Stimulated activated CD4-positive, alpha-beta T cell treated with anti-CD3 and anti-CD28 coated beads, Interleukin-4, amount 100 ng/mL, for 24 hours (primary cell): ENCODE measurements at regions not wholly inside any gene's neighbourhood (a gene's known extent, or its start where the extent isn't known, plus 50 kb on each side); places are given as distances from the start of the nearest gene placed in this dataset.

Source experiments
- DNase-seq: peaks from one replicate; pipeline ENCODE4 v3.0.0-alpha.2; 2020

DNA sequence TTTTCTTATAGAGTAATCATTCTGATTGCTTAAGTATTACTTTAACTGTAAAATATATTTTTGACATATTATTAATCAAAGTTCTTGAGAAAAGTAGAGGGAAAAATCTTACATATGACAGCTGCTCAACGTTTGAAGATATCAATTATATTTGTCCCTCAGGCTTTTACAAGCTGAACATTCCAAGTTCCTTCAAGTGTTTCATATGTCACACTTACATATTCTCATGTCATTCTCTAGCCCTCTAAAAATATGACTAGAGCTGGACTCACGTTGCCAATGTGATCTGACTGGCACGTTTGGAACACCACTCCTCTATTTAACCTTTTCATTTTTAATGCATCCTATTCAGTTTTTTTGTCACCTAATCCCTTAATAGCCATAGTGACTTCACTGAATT is 492.9 kb downstream of the PCDH18 start:
- DNase-seq, result no peak

DNA sequence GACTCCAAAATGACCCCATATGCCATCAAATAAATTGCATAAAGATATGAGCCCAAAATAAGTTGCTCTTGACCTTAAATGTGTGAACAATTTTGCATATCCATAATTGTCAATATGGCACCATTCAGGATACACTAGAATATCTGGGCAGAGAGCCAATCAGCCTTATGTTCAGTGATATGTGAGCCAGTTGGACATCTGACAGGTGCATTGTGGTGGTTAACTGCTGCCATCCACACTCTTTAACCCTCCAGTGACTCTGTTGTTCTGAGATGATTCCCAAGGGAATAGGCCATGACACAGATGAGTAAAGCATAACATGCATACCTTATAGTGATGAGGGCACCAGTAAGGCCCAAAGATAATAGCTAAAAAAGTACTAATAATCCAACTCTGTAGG is 500.1 kb downstream of the PCDH18 start:
- no peak for DNase-seq

DNA sequence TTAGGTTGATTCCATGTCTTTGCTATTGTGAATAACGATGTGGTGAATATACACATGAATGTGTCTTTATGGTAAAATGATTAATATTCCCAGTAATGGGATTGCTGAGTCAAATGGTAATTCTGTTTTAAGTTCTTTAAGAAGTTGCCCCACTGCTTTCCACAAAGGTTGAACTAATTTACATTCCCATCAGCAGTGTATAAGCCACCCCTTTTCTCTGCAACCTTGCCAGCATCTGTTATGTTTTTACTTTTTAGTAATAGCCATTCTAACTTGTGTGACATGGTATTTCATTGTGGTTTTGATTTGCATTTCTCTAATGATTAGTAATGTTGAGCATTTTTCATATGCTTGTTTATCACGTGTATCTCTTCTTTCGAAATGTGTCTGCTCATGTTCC is 503.3 kb downstream of the PCDH18 start:
- no peak for DNase-seq

DNA sequence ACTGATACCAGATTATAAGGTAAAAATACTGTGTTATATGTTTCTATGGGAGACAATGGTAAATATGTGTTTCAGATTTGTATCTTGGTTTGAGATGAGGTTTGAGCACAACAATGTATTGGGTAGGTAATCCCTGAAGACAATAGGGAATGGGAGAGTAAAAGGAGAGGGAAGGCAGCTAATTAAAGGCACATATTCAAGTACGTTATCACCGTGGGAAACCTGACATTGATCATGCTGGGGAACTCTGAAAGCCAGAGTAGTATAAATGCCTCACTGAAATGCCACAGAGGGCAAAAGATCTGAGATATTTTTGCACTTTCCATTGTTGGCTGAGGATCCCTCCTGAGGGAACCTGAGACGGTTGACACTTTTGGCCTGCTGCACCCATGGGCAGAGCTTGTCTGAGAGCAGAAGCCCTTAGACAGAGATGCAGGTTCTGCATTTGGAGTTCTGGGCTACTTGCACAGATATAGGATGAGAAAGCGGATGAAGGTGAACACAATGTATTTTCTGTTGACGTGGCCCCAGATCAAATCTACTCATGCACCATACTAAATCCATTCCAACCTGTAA is 506.7 kb downstream of the PCDH18 start:
- DNase-seq, result no peak

DNA sequence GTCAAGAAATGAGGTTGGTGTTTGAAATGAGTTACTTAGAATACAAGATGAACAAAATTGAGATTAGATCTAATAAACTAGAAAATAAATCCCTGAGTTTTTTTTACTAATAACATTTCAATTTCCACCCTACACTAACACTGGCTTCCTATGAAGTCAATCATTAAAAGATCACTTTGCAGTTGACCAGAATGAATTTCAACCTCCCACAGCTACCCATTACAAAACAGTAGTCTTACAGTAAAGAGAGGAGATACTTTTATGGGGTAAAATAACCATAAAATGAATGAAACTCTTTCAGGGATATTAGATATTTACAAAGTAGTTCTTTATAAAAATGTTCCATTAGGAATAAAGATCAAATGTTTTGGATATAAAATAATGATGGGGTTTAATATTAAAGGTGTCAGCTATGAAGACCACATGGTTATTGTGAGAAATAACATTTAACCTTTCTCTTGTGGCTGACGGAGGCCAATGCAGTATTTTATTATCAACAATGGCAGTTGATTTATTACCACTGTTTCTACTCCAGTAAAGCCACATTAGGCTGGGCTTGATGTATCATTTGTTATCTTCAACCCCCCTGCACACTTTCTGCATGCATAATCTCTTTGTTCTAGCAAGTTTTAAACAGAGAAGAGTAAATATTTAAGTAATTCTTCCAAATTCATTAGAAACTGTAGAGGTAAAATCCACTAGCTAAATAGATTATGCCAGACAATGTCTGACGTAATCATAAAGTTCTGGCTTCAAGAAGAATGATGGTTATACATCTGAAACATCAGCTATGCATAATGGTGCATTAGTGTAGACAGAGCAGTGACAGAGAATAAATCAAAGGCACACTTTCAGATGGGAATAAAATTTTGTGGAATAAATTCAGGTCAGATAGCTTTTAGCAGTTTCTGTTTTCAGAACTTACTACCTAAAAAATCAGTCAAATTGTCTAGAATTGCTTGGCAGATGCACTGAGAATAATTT is 516.6 kb downstream of the PCDH18 start:
- no peak for DNase-seq

DNA sequence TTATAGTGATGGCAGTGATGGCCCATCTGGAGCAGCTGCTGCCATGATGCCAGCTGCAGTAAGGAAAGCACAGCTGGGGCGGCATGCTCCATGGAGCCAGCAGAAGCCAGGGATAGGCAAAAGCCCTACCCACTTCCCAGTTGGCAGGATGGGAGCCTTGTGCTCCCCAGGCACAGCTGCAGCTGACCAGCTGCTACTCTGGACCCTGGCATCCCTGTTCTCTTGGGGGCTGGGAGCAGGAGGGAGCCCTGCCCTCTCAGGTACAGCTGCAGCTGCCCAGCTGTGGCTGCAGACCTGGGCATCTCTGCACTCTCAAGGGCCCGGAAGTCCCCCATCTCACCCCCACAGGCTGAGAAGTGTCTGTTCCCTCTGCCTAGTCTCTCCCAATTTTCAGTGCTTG is 531.9 kb downstream of the PCDH18 start:
- DNase-seq, result no peak

DNA sequence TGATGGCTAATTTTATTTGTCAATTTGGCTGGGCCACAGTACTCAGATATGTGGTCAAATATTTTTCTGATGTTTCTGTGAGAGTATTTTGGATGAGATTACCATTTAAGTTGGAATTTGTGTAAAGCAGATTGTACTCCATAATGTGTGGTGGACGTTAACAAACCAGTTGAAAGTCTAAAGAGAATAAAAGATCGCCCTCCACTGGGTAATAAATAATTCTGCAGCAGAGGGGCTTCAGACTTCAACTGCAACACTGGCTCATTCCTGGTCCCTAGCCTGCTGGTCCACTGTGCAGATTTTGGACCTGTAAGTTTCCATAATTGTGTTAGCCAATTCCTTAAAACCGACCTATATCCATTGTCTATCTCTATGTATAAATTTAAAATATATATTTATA is 540.3 kb downstream of the PCDH18 start:
- no peak for DNase-seq

DNA sequence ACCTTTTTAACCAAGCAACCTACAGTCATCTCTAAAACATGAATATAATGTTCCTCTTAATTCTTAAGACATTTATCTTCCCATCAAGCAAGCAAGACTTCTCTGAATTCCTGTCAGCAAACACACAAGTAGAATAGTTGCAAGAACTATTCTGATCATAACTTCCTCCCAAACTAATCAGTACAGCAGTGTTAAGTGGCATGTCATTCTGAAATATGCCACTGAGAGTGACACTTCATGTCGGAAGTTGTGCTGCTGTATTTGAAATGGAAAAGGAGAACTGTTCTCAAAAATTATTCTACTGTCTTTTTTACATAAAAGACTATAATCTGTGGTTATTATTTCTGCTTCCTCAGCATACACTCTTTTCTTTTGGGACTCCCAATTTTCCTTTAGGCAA is 546.6 kb downstream of the PCDH18 start:
- DNase-seq, result no peak

DNA sequence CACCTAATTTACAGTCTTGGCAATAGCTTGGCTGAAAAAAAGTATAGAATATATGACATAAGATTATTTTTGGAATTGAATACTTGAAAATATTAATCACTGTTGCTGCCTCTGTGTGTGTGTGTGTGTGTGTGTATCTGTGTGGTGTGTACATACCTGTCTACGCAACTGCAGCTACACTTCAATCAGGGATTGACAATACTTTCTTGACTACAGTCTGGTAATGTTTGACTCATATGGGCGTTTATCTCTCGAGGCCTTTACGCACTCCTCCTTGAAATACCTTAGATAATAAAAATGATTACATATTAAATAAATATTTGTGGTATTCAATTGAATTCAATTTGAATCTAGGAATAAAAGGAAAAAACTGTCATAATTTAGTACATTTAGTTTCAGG is 565.2 kb downstream of the PCDH18 start:
- no peak for DNase-seq

DNA sequence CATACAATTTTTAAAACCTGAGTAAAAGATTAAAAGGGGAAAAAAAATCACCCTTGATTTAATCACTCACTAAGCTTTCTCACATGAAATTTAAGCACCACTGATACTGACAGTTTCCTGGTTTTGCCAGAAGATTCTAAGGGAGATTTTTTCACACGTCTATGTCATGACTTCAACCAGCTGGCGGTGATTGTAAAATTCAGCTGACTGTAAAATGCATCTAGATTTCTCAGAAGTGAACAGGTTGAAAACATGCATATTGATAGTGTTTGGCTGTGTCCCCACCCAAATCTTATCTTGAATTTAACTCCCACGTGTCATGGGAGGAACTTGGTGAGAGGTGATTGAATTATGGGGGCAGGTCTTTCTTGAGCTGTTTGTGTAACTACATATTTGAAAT is 566.8 kb downstream of the PCDH18 start:
- no peak for DNase-seq

DNA sequence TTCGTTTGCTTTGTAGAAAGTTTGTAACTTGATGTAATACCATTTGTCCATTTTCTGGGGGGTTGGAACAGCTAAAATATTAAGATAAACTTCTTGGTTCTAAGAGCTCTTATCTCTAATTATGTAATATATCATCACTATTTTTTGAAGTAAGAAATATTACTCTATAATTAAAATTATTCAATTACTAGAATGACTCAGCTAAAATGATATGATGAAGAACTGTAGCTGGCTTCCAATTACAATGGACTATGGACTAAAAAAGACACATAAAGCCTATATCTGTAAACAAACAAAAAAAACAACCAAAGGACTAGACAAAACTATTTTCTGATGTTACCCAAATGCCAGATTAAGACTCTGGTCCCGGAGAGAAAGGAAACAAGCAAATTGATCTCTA is 569.4 kb downstream of the PCDH18 start:
- no peak for DNase-seq

DNA sequence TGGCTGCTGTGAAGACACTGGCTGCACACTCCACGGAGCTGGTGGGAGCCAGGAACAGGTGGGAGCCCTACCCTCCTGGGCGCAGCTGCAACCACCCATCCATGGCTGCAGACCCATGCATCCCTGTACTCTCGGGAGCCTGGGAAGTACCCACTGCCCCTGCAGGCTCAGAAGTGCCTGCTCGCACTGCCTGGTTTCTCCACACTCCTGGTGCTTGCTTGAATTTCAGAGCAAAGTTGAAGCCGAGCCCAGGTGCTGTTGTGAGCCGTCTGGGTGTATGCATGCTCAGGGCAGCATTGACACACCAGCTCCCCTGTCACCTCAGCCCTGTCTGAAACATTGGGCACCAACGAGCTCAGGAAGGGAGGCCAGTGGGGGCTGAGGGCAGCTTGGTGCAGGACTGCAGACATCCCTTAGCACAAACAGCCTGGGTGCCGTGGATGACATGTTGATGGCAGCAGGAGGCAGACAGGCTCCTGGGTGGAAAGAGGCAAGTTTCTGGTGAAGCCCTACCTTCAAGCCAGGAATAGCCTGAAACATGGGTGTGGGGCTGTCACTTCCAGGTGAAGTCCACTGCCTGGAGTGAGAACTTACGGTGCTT is 585.9 kb downstream of the PCDH18 start:
- no peak for DNase-seq

DNA sequence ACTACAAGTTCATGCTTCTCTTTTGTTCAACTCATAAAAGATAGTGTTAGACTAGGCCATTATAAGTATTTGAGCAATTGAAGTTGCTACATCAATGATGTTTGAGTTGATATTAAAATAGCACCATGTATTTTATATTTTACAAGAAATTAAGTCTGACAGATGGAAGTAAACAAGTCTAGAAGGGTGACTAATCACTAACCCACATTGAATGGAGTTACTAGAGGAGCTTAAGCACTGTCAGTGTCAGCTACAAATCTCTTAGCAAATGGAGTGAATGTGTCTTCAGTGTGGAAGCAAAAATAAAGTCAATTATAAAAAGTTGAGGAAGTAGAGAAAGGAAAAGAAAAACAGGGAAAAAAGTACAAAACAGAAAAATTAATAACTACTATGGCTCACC is 592.5 kb downstream of the PCDH18 start:
- no peak for DNase-seq

DNA sequence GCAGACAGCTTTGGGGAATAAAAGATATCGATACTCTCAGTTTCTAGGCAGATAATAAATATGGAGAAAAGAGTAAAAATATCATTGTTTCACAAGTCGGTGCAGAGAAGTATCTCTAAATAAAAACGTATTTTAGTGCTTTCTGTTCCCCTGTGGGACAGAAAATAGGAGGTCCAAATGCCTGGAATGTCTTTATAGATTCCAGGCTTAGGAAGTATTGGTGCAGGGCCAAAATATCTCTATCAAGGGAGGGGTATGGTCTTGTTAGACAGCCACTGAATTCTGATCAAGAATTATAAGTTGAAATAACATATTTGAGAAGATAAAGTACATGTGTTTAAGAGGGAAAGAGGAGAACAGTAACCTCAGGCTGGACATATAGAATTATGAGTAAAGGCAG is 596.4 kb downstream of the PCDH18 start:
- DNase-seq, result no peak

DNA sequence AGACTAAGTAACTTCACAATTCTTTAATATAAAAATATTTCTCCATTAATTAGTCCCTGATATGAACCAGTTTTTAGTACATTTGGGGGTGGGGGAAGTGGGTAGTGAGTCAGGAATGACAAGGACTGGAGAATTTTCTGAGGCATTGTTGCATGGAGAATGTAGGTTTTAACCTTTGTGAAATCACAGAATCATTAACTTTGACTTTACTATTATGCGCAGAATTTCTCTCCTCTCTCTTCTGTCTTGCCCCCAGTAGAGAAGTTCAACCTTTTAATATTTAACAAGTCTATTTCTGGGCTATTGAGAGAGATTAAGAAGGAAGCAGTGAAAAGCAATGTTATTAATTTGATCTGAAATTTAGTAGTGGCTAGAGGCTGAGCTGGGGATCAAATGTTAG is 597.0 kb downstream of the PCDH18 start:
- DNase-seq, result no peak

DNA sequence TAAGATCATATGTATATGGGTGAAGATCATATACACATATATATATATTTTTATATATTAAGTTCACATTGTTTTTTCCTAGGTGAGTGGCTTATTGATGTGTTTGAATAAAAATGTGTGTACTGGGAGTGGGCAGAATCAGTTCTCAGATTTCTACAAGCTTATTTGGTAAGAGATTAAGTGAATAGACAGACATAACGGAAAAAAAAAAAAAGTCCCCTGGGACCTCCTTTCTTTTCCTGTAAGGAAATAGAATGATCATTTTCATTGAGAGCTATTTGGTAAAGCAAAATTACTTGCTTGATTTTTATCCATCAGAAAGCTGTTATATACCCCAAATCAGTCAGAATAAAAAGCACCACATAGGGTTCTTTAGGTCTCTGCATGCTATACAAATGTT is 597.7 kb downstream of the PCDH18 start:
- no peak for DNase-seq

DNA sequence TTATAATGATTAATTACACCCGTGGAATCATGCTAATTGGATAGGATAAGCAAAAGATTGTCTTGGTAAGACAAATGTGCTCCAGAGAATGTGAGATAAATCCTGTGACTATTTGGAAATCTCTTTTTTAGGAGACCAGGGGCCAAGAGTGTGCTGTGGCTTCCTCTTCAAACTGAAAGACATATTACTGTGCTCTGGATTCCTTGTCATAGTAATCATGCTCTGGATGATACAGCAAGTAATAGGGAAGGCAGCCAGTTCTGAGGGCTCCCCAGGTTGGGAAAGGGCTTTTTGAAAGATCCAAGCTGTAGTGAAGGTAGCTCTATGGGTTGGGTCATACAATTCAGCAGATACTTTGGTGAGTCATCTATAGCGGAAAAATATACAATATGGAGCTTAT is 600.5 kb downstream of the PCDH18 start:
- DNase-seq, result no peak

DNA sequence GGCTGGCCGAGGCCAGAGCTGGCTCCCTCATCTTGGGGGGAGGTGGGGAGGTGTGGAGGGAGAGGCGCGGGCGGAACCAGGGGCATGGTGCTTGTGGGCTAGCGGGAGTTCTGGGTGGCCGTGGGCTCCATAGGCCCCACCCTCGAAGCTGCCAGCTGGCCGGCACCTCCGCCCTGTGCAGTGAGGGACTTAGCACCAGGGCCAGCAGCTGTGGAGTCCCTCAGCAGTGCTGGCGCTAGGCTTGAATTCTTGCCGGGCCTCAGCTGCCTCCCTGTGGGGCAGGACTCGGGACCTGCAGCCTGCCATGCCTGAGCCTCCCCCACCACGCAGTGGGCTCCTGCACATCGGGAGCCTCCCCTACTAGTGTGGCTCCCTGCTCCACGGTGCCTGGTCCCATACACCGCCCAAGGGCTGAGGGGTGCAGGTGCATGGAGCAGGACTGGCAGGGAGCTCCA is 603.3 kb downstream of the PCDH18 start:
- DNase-seq, result no peak

DNA sequence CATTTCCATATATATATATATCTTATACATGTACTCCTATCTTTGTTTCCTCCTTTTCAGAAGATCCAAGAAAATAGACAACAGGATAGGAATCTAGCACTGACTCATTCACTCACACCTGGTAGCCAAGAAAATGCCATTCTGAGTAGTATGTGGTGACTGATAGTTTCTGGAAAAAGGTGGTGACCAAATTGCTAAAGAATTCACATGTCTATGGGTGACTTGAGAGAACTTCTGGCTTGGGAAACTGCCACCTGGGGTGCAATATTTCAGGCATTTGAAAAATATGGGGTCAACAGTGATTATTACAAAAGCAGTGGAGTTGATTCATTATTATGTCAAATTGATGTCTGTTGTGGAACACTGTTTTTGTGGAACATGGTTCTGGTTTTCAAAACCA is 605.1 kb downstream of the PCDH18 start:
- no peak for DNase-seq

DNA sequence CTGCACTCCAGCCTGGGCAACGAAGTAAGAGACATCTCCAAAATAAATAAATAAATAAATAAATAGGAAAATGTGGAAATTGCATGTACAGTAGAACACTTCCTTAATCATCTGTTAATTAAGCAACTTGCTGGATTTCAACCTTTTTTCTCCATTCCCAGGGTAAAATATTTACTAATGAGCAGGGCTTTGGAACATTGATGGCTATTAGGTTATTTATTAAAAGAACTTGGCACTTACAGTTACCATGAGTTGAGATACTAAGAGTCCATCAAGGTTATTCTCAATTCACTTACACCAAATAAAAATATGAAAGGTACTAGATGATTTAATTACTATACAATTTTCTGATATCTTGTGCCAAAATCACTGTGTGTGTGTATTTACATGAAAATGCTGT is 607.1 kb downstream of the PCDH18 start:
- DNase-seq, result no peak

DNA sequence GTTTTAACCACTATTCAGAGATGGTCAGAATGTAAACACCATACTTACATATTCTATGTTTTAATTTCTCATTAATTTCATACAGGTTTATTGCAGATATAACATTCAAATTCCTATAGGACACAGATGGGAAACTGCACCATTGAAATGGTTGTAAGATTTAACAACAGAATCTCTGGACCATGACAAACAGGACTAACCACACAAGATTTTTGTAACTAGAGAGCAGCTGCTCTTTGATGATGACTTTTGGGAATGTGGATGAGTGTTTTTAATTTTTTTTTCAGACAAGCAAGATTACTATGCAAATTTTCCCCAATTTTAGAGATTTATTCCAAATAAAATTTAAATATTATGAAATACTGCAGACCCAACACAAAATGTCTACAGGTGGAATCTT is 610.2 kb downstream of the PCDH18 start:
- no peak for DNase-seq

DNA sequence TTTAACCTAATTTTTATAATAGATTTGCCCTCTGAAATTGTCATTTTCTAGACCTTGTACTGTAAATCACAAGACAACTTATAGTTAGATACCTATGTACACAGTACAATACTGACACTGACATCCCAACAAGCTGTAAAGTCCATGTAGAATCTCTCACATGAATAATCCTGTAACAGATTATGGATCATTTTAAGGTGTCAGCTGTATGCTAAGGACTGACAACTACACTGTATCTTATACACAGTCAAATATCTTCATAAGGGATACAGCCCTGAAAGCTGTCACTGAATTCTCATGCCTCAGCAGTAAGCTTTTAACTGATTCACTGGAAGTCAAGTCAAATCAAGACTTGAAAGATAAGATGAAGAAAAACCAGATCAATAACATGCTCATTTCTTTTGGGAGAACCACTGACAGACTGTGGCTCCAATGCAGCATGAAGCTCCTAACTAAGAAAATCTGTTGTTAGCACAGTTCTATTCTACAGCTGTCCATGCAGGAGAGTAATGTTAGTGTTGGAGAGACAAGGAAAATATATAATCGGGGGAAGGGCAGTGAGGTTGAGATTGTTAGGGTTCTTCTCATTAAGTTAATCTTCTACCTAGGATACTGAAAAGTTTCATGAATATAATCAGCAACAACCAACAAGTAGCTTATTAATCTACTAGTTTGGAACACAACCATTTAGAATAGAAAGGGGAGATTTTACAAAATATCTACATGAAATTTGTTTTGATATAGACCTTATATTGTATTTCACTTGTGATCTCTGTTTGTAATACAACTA is 612.0 kb downstream of the PCDH18 start:
- DNase-seq, result no peak

DNA sequence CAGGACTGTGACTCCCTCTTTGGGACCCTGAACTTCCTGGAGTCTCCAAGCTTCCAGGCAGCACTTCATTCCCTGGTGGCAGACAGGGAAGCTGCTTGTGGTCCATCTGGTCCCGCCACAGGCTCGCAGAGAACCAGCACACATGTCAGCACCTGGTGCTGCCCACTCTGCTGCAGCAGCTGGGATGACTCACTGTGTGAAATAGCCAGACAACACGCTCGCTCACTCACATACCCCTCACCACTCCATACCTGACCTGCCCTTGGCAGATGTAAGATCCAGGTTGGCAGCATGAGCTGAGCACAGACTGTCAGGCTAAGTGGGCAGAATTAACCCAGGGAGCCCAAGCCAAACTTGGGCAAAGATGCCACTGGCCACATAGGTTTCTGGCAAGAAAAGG is 613.5 kb downstream of the PCDH18 start:
- no peak for DNase-seq
